Hepatocyte (in vitro differentiated cells): ENCODE measurements at regions not wholly inside any gene's neighbourhood (a gene's known extent, or its start where the extent isn't known, plus 50 kb on each side); places are given as distances from the start of the nearest gene placed in this dataset.

Source experiments
- DNase-seq: peaks from one replicate; pipeline ENCODE4 v3.0.0-alpha.2; 2016; ENCODE audit warnings: low spot score
- H2AFZ ChIP-seq: fragments of 200-600 bp; sonication (generic); 2 replicates; pipeline ENCODE4 v1.6.0; 2016; ENCODE audit warnings: antibody characterized with exemption, mild to moderate bottlenecking
- H3K27ac ChIP-seq: fragments of 200-600 bp; sonication (generic); 2 replicates; pipeline ENCODE4 v1.5.1; 2016; ENCODE audit warnings: mild to moderate bottlenecking
- H3K27me3 ChIP-seq: fragments of 200-600 bp; sonication (generic); 2 replicates; pipeline ENCODE4 v1.6.1; 2016
- H3K36me3 ChIP-seq: fragments of 200-600 bp; sonication (generic); replicated peaks from 2 replicates; pipeline ENCODE4 v1.5.1; 2016; ENCODE audit warnings: low read depth; ENCODE audit not compliant: insufficient read depth
- H3K4me1 ChIP-seq: fragments of 200-600 bp; sonication (generic); 2 replicates; pipeline ENCODE4 v1.5.1; 2016; ENCODE audit warnings: mild to moderate bottlenecking, moderate library complexity; ENCODE audit not compliant: insufficient read depth
- H3K4me2 ChIP-seq: fragments of 200-600 bp; sonication (generic); 2 replicates; pipeline ENCODE4 v1.6.0; 2016
- H3K4me3 ChIP-seq: fragments of 200-600 bp; sonication (generic); 2 replicates; pipeline ENCODE4 v1.5.1; 2016; ENCODE audit warnings: mild to moderate bottlenecking
- H3K79me2 ChIP-seq: fragments of 200-600 bp; sonication (generic); 2 replicates; pipeline ENCODE4 v1.6.0; 2017; ENCODE audit warnings: mild to moderate bottlenecking
- H3K9me2 ChIP-seq: fragments of 200-600 bp; sonication (generic); replicated peaks from 2 replicates; pipeline ENCODE4 v1.6.0; 2017; ENCODE audit warnings: mild to moderate bottlenecking; ENCODE audit not compliant: insufficient read depth
- H3K9me3 ChIP-seq: fragments of 200-600 bp; sonication (generic); 2 replicates; pipeline ENCODE4 v1.5.1; 2016; ENCODE audit warnings: low read depth, mild to moderate bottlenecking
- H4K20me1 ChIP-seq: fragments of 200-600 bp; sonication (generic); 2 replicates; pipeline ENCODE4 v1.6.0; 2016; ENCODE audit warnings: mild to moderate bottlenecking; ENCODE audit not compliant: insufficient read depth, poor library complexity, severe bottlenecking
- CTCF ChIP-seq: fragments of 200-600 bp; sonication (generic); IDR thresholded peaks from 2 replicates; pipeline ENCODE4 v1.5.1; 2016; ENCODE audit warnings: antibody characterized with exemption, mild to moderate bottlenecking; ENCODE audit not compliant: poor library complexity
- EZH2 ChIP-seq: fragments of 200-600 bp; sonication (generic); IDR thresholded peaks from 2 replicates; pipeline ENCODE4 v1.6.1; 2016; ENCODE audit warnings: antibody characterized with exemption, mild to moderate bottlenecking, borderline replicate concordance
- EZH2phosphoT487 ChIP-seq: fragments of 200-600 bp; sonication (generic); IDR thresholded peaks from one replicate; pipeline ENCODE4 v1.6.1; 2018; ENCODE audit warnings: antibody characterized with exemption, mild to moderate bottlenecking, low read depth, moderate library complexity; ENCODE audit not compliant: unreplicated experiment, severe bottlenecking
- whole genome bisulfite sequencing: methylation state at CpG from one replicate; pipeline ENCODE4 v1.1.6; 2016; ENCODE audit warnings: low lambda C conversion rate; ENCODE audit errors: missing lambda C conversion rate; 5-methylcytosine and 5-hydroxymethylcytosine counted together

GRCh38 chr2:20558391-20559150, 92.3 kb downstream of the HS1BP3 start:
- DNase-seq = no peak
- H3K9me2 ChIP-seq = no peaks in the 10 kb centered on the region
- H3K27me3 ChIP-seq = no peaks in the 10 kb centered on the region
- H3K4me2 ChIP-seq = no peak overlapping the region
- no peaks in the 10 kb centered on the region for H3K79me2 ChIP-seq
- H3K9me3 ChIP-seq = no peaks in the 10 kb centered on the region
- no peaks in the 10 kb centered on the region for H4K20me1 ChIP-seq
- 83% methylated on average over 12 of the region's 12 CpGs for WGBS
- H2AFZ ChIP-seq = no peak overlapping the region
- TF ChIP-seq EZH2phosphoT487 (no peak), EZH2 (no peak), CTCF (no peak)
- H3K36me3 ChIP-seq = no peaks in the 10 kb centered on the region
- H3K4me3 ChIP-seq = no peak overlapping the region
- no peak overlapping the region for H3K27ac ChIP-seq
- H3K4me1 ChIP-seq = peaks cover 11% of the 10 kb centered on the region

- WGBS = 100% methylated on average over 3 of the region's 3 CpGs
- Histone ChIP-seq H3K4me2 (no peak overlapping the region), H3K27ac (no peak overlapping the region), H3K4me1 (peaks cover 11% of the 10 kb centered on the region), H2AFZ (no peak overlapping the region), H3K79me2 (no peaks in the 10 kb centered on the region), H3K36me3 (no peaks in the 10 kb centered on the region), H3K4me3 (no peak overlapping the region), H4K20me1 (no peaks in the 10 kb centered on the region), H3K9me2 (no peaks in the 10 kb centered on the region), H3K9me3 (no peaks in the 10 kb centered on the region), H3K27me3 (no peaks in the 10 kb centered on the region)
- DNase-seq = no peak
- TF ChIP-seq EZH2 (no peak), EZH2phosphoT487 (no peak), CTCF (no peak)
Observed at GRCh38 chr2:20559277-20559676, 91.6 kb downstream of the HS1BP3 start.

GRCh38 chr2:20560011-20560410, 90.9 kb downstream of the HS1BP3 start:
- WGBS = 100% methylated on average over 1 of the region's 1 CpG
- Histone ChIP-seq H3K4me2 (no peak overlapping the region), H3K36me3 (no peaks in the 10 kb centered on the region), H3K4me3 (no peak overlapping the region), H4K20me1 (no peaks in the 10 kb centered on the region), H2AFZ (no peak overlapping the region), H3K79me2 (no peaks in the 10 kb centered on the region), H3K9me2 (no peaks in the 10 kb centered on the region), H3K27me3 (no peaks in the 10 kb centered on the region), H3K4me1 (peaks cover 11% of the 10 kb centered on the region), H3K27ac (no peak overlapping the region), H3K9me3 (no peaks in the 10 kb centered on the region)
- no peak for TF ChIP-seq EZH2
- no peak for TF ChIP-seq EZH2phosphoT487
- TF ChIP-seq CTCF = no peak
- DNase-seq = no peak
